HG03280 (cell line): ENCODE measurements at regions not wholly inside any gene's neighbourhood (a gene's known extent, or its start where the extent isn't known, plus 50 kb on each side); places are given as distances from the start of the nearest gene placed in this dataset.

Source experiments
- ATAC-seq: cut with Tn5 transposase; IDR thresholded peaks from one replicate; pipeline ENCODE4 v1.9.1; 2021; ENCODE audit warnings: mild to moderate bottlenecking, moderate library complexity; ENCODE audit not compliant: unreplicated experiment

DNA sequence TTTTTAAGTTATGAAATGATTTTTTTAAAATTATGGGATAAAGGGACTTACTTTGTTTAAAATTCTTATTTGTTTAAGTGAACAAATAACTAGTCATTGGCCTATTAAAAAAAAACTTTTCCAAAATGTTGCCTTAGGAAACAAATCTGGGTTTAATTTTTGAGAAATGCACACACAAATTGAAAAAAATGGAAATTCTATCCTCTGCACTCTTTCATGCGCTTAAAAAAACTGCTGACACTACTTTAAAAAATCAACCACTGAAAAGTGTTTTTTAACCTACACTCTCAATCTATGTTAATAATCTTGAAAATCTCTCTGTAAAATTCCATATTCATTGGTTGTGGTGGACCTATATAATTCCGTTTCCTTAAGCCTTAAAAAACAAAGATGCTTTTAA is 163.4 kb upstream of the DAB2 start:
- ATAC-seq = no peak

DNA sequence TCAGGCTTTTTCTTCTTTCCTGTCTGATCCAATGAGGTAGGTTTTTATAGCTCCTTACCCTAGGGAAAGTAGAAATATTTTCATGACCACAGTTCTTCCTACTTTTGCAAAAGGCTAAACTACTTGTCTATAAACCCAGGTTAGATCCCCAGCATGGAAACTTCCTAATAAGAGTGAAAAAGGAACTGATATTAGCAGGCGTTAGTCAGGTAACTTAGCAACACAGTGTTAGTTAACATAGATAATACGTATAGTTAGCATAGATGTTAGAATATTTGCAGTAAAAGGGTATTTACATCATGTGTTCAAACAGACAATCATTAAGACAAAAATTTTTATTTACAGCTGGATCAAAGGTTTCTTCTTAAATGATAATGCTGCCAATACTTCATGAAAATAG is 162.9 kb upstream of the DAB2 start:
- ATAC-seq = peak; percentile 60

DNA sequence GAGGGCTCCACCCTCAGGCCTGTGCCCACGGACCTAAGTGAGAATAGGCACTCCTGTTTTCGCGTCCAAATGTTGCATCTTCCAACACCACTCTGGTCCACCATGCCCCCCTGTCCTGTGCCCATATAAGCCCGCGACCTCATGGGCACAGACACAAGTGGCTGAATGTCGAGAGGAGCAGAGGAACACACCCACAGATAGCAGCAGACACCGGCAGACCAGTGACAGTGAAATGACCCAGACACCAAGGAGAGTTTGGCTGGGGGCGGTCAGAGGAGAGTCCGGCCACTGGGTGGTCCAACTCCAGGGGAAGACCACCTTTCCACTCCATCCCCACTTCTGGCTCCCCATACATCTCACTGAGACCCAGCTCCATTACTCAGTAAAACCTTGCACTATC is 161.4 kb upstream of the DAB2 start:
- no peak for ATAC-seq

DNA sequence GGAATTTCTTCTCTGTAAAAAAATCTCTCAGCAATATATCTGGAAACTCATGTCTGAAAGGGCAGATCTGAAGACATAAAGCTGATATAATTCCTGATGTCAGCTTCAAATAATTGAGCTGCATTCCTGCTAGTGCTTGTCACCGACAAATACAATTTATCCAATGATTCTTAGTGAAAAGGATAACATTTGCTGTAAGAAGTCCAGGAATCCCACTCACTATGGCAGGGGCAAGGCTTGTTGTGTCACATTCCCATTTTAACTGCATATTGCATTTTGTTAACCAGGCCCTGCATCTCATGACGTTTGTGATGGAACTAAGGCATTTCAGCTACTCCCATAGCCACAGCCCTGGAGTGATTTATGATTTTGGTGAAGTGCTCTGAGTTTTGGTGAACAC is 160.1 kb upstream of the DAB2 start:
- ATAC-seq = no peak

DNA sequence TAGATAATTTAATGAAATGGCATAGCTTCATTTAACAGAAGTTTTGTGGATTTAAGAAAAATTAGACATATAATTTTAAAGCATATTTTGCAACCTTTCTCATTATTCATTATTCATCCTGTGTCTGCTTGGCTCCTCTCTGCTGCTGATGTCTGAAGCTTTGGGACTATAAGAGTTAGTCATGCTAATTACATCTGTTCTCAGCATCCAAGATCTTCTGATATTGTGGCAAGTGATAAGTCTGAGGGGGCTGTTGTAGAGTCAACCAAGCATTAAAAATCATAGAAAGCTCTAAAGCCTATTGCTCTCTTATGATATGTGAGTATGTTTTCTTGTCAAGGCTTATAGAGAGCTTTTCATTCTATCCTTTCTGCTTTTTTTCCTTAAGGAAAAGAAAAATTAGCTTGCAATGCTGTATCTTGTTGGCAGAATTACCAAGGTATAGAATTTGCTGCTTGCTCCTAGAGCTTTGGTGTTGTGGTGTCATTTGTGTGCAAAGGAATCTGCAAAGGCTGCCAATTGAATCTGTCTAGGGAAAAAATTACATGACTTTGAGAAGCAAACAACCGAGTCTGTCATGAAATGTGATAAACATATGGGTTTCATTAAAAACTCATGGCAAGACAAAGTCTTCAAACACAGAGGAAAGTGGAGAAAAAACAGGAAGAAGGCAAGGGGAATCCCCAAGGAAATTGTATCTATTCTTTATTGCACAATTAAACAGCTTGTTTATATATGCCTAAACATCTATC is 156.1 kb upstream of the DAB2 start:
- no peak for ATAC-seq

DNA sequence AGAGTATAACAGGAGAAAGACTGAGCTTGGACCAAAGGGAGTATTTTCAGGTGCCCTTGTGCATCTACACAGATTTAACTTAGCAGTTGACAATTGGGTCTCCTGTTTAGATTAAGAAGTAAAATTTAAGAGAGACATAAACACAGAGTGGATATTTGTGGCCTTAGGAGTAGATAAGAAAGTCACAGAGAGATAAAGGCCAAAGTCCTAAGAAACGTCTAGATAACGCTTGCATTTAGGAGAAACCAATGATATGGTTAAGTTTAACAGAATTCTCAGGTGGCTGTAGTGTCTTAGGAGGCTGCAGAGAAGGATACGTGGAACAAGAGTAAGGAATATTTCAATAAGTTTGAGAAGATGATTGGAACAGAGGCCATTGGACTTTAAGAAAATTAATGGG is 155.0 kb upstream of the DAB2 start:
- no peak for ATAC-seq

DNA sequence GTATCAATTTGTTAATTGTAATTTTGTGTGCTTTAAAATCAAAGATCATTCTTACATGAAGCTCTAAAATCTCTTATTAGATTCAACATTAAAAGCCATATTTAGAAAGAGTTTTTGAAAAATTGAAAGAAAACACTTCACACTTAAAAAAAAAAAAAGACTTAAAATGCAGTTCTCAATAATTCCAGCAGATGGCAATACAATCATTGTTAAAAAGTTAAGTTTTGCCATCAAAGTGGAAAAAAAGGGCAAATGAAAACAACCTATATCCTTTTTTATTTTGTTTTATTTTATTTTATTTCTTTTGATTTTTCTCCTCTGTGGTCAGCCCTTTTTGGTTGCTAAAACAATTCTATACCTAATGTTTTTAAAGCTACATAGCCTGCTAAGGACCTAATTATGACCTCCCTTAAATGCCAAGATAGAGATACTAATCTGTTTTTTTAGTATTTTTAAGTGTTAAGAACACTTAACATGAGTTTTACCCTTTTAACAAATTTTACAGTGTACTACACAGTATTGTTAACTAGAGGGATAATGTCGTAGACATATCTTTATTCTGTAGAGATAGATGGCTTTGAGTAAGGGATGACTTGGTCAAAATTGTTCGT is 154.2 kb upstream of the DAB2 start:
- no peak for ATAC-seq

DNA sequence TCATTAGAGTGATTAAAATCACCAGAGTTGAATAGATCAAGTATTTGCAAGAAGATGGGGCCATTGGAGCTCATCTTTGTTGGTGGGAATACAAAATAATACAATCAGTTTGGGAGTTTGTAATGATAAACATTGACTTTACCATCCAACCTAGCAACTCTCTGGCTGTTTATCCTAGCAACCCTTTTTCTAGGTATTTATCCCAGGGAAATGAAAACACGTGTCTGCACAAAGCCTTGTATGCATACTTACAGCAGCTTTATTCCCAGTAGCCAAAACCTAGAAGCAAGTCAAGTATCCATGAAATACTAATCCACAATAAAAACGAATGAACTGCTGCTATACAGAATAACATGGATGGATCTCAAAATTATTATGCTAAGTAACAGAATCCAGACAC is 152.7 kb upstream of the DAB2 start:
- ATAC-seq = no peak

DNA sequence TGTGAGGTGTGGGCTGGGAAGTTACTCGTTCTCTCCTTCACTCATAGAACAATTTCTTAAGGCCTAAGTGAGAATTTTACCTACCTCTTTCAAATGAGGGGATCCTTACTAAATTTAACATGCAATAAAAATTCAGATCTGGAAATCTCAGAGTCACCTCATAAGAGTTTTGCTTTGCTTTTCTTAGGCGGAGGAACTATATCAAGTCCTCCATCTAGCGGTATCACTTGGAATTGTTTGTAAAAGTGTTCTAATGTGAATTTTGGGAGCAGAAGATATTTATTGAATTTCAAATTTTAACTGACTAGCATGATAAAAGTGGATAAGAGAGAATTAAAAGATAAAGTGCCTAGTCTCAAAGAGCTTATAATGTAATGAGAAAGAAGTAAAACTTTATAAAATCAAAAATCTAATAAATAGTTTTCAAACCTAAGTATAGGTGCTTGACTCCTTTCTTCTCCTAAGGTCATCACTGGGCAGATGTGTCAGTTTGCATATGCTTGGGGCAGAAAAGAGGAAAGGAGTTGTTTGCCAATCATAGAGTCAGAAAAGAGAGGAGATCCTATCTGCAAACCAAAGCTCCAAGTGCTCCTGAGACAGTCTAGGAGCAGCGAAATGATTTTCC is 145.7 kb upstream of the DAB2 start:
- peak; percentile 57 for ATAC-seq

DNA sequence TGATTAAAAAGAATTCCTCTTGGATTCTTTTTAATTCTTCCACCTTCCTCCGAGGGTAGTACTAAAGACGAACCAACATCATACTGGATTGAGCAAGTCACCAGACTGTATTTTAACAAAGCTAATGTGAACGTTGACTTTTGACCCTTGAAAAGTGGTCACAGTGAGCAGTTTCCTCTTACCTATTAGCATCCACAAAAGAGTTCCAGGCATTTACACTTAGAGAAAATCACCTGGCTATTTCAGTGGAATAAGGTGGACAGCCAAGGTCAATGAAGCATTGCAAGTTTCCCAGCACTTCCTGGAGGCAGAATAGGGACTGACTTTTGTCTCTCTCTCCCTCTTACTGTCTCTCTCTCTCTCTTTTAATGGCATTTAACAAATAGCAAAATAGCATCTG is 145.1 kb upstream of the DAB2 start:
- ATAC-seq = no peak

DNA sequence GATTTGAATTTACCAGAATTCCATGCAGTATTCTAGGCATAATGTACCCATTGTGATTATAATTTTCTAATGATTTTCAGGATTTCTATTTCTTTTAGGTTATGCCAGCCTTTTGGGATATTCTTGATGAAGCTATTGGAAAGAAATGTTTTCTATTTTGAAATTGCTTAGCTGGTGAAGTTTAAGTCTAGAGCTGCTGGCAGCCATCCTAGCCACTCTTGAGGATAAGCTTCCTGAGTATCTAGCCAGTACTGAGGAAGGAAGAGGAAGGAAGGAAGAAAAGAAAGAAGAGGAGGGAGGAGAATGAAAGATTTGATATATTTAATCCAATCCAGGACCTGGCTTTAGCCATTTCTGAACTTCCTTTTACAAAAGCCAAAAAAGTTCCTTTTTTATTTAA is 142.1 kb upstream of the DAB2 start:
- no peak for ATAC-seq

DNA sequence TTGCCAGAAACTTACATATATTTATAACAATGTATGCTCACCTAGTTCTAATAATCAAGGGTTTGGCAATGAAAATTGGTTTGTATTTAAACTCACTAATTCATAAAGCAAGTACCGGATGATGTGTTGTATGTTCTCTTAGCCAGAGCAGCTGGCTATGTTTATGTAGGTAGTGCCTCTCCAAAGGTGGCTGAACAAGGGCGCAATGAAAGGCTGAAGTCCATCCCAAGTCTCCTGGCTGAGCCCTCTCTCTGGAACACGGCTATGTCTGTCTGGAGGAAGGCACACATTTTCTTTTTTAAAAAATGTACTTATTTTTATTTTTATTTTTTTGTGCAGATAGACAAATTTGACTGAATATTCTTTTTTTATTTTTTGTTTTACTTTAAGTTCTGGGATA is 141.2 kb upstream of the DAB2 start:
- no peak for ATAC-seq

DNA sequence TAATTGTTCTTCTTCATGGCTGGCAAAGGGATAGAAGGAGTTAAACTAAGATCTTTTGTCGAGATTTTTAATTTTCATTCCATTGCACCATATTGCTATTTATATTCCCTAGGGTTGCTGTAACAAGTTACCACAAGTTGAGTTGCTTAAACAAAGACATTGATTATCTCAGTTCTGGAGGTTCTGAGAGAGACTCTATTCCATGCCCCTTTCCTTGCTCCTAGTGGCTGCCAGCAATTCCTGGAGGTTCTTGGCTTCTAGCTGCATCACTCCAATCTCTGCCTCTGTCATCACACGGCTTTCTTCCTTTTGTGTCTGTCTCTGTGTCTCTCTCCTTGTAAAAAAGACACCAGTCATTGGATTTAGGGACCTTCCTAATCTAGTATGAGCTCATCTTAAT is 136.6 kb upstream of the DAB2 start:
- ATAC-seq = no peak

DNA sequence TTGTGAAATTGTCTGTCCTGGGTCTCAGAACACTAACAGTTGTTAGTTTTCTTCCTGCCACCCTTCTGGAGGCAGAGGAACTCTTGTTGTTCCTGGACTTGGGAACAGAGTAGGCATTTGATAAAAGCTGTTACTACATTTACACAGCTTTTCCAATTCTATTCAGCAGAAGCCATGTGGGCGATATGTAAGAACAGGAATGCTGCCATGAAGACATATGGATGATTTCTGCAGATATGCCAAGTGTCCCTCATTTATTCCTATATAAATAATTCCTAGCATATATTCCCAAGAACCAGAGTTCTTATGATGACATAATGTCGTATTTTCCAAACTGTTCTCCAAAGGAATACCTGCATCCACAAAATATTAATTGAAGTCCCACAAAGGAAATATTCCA is 135.9 kb upstream of the DAB2 start:
- ATAC-seq = no peak

DNA sequence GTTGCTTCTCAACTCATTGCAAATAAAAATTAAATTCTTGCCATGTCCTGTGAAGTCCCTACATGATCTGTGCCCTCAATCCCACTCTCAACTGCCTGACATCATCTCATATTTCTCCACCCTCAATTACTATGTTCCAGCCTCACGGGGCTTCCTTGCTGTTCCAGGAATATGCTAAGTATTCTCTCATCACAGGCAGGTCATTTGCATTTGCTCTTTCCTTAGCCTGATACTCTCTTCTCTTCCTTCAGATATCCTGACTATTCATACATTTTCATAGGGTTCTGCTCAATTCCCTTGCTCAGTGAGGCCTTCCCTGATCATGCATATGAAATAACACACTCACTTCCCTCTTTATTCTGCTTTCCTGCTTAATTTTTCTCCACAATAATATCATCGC is 135.1 kb upstream of the DAB2 start:
- no peak for ATAC-seq

DNA sequence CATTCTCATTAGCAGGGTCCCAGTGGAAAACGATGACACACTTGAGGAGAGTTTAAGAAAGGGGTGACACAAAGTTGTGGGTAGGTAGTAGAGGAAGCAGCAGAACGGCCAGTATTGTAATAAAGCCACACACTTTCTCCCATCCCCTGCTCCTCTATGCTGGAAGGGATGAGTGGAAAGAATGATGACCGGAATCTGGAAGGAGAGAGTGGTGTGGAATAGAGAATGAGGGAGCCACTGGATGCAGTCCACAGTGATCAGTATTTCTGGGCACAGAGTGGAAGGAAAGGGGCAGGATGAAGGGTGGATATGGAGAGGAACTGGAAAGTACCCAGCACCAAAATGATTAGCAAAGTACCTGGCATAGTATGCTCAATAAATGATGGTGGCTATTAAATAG is 133.8 kb upstream of the DAB2 start:
- ATAC-seq = no peak

DNA sequence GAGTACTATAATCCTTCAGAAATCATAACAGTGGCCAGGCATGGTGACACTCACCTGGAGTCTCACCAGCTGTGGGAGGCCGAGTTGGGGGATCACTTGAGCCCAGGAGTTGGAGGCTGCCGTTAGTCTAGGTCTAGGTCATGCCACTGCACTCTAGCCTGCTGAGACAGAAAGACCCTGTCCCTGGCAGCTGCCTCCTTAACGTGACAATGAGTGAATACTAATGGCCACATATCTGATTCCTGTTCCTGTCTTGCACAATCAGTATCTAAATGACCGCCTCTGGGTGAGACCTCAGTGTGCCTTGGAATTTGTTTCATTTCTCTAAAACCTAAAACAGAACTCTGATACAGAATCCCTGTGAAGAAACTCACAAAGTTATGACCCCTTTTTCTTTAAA is 131.0 kb upstream of the DAB2 start:
- no peak for ATAC-seq

DNA sequence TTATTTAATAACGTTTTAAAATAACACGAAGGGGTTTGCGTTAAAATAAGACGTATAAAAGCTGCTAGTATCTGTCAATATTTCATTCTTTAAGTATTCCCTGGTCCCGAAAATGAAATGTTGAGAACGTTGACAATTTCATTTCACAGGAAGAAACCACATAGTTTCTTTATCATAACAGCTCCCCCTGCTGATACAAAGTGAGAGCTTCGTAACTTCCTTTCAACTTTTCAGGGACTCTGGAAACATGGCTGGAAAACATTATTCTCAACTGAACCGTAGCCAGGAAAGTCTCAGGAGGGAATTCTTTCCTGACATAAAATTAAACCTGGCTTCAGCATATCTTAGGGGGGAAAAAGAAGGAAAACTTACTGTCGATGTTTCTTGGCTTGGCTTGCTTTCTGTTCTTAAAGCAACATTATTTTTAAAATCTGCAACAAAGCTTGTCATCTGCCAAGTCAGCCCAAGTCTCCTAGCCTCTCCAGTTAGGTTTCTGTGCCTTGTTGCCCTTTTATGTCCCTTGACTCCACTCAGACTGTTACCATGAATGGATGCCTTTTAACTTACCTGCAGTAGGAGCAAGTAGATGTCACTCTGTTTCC is 122.9 kb upstream of the DAB2 start:
- no peak for ATAC-seq

DNA sequence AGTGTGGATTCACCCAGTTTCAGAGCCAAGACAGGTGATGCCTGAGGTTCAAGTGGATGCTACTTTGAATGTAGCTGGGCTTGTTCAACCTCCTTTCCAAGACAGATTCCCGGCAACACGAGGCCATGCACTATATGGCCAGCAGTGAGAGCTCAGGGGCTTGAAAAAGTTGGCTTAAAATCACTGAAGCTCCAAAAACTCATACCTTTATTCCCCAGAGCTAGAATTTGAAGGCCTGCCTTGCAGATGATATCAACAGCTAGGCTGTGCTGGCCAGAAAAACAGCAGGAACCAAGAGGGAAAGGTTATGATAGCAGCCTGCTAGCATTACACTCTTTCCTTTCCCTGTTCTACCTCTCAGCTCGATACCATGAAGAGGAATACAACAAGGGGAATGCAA is 120.2 kb upstream of the DAB2 start:
- ATAC-seq = no peak

DNA sequence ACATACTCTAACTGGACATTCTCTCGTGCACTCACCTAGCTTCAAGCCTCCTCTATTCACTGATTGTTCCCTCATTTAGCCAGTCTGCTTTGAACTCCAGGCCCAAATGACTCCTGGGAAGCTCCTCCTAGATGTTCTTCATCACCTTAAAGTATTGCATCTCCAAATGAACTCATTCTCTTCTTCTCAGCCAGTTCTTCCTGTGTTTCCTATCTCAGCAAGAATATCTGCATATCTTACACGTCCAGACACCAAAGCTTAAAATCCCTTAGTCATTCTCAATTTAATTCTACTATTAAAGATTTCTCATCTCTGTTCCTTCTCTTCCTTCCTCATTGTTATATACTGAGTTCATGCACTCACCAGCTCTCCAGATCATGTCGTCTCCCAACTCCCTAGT is 118.6 kb upstream of the DAB2 start:
- no peak for ATAC-seq

DNA sequence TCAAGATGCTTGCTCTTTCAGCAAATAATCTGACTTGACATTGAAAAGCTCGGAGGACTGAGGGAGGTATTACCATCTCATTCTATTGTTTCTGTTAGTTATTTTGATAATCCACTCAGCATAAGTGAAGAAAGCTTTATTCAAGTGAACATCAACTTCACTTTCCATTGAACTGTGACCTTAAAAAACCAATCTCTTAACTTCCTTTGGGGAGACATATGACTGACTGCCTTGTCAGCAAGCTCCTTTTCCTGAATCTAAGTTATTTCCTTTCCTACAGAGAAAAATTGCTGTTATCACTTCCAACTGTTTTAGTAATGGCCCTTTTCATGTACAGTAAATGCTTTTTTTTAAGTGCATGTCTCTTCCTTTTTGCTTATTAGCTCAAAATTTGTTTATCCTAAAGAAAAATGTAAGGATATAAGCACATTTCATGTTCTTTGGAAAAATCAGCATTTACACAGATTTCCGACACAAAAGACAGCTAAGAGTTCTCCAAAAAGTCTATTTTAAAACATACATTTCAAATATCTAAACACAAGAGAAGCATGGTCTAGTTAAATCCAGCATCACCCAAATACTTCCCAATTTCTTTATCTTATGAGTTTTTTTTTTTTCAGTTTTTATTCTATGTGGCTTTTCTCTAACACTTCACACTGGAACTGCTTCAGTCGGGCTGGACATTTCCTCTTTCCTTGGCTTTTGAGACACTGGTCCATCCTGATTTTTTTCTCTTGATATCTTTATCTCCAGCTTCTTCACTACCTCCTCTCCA is 117.9 kb upstream of the DAB2 start:
- ATAC-seq = no peak
